WTC11 (cell line): ENCODE measurements at regions not wholly inside any gene's neighbourhood (a gene's known extent, or its start where the extent isn't known, plus 50 kb on each side); places are given as distances from the start of the nearest gene placed in this dataset.

Experiments
- ATAC-seq: fragments of 200-7000 bp; cut with Tn5 transposase; 2 replicates; pipeline ENCODE4 v1.10.0; 2021; ENCODE audit warnings: mild to moderate bottlenecking, moderate library complexity
- CTCF ChIA-PET: fragments of 300-600 bp; sonication (Branson Sonifier 250); formaldehyde crosslinking; loops from one replicate; lab custom pipeline; 2021; ENCODE audit warnings: antibody characterized with exemption; lab: Charles Lee
- POLR2A ChIA-PET: fragments of 350-600 bp; sonication (Branson Sonifier 250); formaldehyde crosslinking; loops from one replicate; lab custom pipeline; 2021; ENCODE audit warnings: antibody characterized with exemption; lab: Charles Lee
- DNase-seq: peaks from one replicate; pipeline ENCODE4 v3.0.0; 2021; ENCODE audit warnings: low spot score
- H3K27ac Mint-ChIP-seq: 2 replicates; pipeline ENCODE4 v1.8.0; 2021; ENCODE audit warnings: mixed read lengths
- H3K27me3 Mint-ChIP-seq: 2 replicates; pipeline ENCODE4 v1.8.0; 2021; ENCODE audit warnings: low read depth, mild to moderate bottlenecking, moderate library complexity, mixed read lengths
- H3K36me3 Mint-ChIP-seq: 2 replicates; pipeline ENCODE4 v1.8.0; 2021; ENCODE audit warnings: mixed read lengths
- H3K4me1 Mint-ChIP-seq: 2 replicates; pipeline ENCODE4 v1.8.0; 2022; ENCODE audit warnings: mixed read lengths
- H3K4me3 Mint-ChIP-seq: 2 replicates; pipeline ENCODE4 v1.8.0; 2021; ENCODE audit warnings: mild to moderate bottlenecking, moderate library complexity, mixed read lengths
- H3K9me3 Mint-ChIP-seq: 2 replicates; pipeline ENCODE4 v1.8.0; 2021; ENCODE audit warnings: mixed read lengths
- CREB1 ChIP-seq: sonication (generic); formaldehyde crosslinking; IDR thresholded peaks from 2 replicates; pipeline ENCODE4 v1.8.0; 2023; ENCODE audit warnings: mild to moderate bottlenecking, missing genetic modification reagents
- ELF4 ChIP-seq: sonication (generic); formaldehyde crosslinking; IDR thresholded peaks from 2 replicates; pipeline ENCODE4 v1.8.1; 2022; ENCODE audit warnings: low read depth, mild to moderate bottlenecking, moderate library complexity, missing genetic modification reagents
- FOXK1 ChIP-seq: sonication (generic); formaldehyde crosslinking; IDR thresholded peaks from 2 replicates; pipeline ENCODE4 v1.8.0; 2022; ENCODE audit warnings: mild to moderate bottlenecking, moderate library complexity, missing genetic modification reagents
- IRF2 ChIP-seq: sonication (generic); formaldehyde crosslinking; IDR thresholded peaks from 2 replicates; pipeline ENCODE4 v1.8.0; 2022; ENCODE audit warnings: low read depth, missing genetic modification reagents, borderline replicate concordance
- NFYB ChIP-seq: sonication (generic); formaldehyde crosslinking; conservative IDR thresholded peaks from 2 replicates; pipeline ENCODE4 v1.8.0; 2022; ENCODE audit warnings: low read depth, missing genetic modification reagents
- NR2C2 ChIP-seq: sonication (generic); formaldehyde crosslinking; IDR thresholded peaks from 2 replicates; pipeline ENCODE4 v1.8.0; 2022; ENCODE audit warnings: mild to moderate bottlenecking, missing genetic modification reagents
- PRRX2 ChIP-seq: fragments of 250-450 bp; sonication (Bioruptor Pico); IDR thresholded peaks from 2 replicates; pipeline ENCODE4 v1.8.0; 2021; ENCODE audit warnings: mild to moderate bottlenecking
- RELA ChIP-seq: sonication (generic); formaldehyde crosslinking; IDR thresholded peaks from 2 replicates; pipeline ENCODE4 v1.8.1; 2022; ENCODE audit warnings: missing genetic modification reagents, mild to moderate bottlenecking, borderline replicate concordance
- SMAD3 ChIP-seq: sonication (generic); formaldehyde crosslinking; IDR thresholded peaks from 2 replicates; pipeline ENCODE4 v1.8.0; 2022; ENCODE audit warnings: missing genetic modification reagents, mild to moderate bottlenecking, borderline replicate concordance
- TEAD1 ChIP-seq: sonication (generic); formaldehyde crosslinking; IDR thresholded peaks from 2 replicates; pipeline ENCODE4 v1.8.0; 2022; ENCODE audit warnings: mild to moderate bottlenecking, missing genetic modification reagents
- ZNF219 ChIP-seq: sonication (generic); formaldehyde crosslinking; IDR thresholded peaks from 2 replicates; pipeline ENCODE4 v1.8.0; 2023; ENCODE audit warnings: missing genetic modification reagents, mild to moderate bottlenecking, borderline replicate concordance
- TF ChIP-seq, protein P1 (sequence below): fragments of 250-450 bp; sonication (Bioruptor Pico); IDR thresholded peaks from 2 replicates; pipeline ENCODE4 v2.1.2; 2022; ENCODE audit warnings: mild to moderate bottlenecking, moderate library complexity
- TF ChIP-seq, protein P2 (sequence below): sonication (generic); formaldehyde crosslinking; IDR thresholded peaks from 2 replicates; pipeline ENCODE4 v1.8.1; 2022; ENCODE audit warnings: low read depth, missing genetic modification reagents, borderline replicate concordance
- TF ChIP-seq, protein P3 (sequence below): sonication (generic); formaldehyde crosslinking; IDR thresholded peaks from 2 replicates; pipeline ENCODE4 v1.8.1; 2023; ENCODE audit warnings: mild to moderate bottlenecking, missing genetic modification reagents
- TF ChIP-seq, protein P4 (sequence below): sonication (generic); formaldehyde crosslinking; IDR thresholded peaks from 2 replicates; pipeline ENCODE4 v1.8.0; 2023; ENCODE audit warnings: missing genetic modification reagents
- TF ChIP-seq, protein P5 (sequence below): sonication (generic); formaldehyde crosslinking; IDR thresholded peaks from 2 replicates; pipeline ENCODE4 v1.8.0; 2023; ENCODE audit warnings: mild to moderate bottlenecking, missing genetic modification reagents
- TF ChIP-seq, protein P6 (sequence below): sonication (generic); formaldehyde crosslinking; IDR thresholded peaks from 2 replicates; pipeline ENCODE4 v1.8.1; 2022; ENCODE audit warnings: mild to moderate bottlenecking, missing genetic modification reagents, moderate library complexity, borderline replicate concordance
- TF ChIP-seq, protein P7 (sequence below): sonication (generic); formaldehyde crosslinking; IDR thresholded peaks from 2 replicates; pipeline ENCODE4 v1.8.1; 2023; ENCODE audit warnings: mild to moderate bottlenecking, moderate library complexity, missing genetic modification reagents
- TF ChIP-seq, protein P8 (sequence below): fragments of 200-600 bp; IDR thresholded peaks from 2 replicates; pipeline ENCODE4 v1.8.0; 2022; ENCODE audit warnings: antibody characterized with exemption

DNA sequence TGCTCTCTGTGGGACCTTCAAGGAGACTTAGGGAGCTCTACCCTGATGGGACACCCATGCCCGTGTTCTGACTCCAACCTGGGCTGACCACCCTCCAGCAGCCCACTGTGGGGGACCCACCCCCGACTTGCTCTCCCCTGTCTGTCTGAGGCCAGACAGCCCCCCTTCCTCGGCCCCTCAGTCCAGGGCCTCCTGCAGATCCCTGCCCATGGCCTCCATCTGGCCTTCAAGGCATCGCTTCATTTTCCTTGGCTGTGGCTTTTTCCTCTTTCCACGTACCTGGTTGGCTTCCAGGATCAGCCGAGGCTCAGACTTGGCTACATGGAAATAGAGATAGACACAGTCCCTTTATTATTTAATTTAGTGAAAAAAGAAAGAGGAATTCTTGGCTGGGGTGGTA lies 290.0 kb downstream of the CYP26B1 start (continued):
- no peak for TF ChIP-seq TEAD1

DNA sequence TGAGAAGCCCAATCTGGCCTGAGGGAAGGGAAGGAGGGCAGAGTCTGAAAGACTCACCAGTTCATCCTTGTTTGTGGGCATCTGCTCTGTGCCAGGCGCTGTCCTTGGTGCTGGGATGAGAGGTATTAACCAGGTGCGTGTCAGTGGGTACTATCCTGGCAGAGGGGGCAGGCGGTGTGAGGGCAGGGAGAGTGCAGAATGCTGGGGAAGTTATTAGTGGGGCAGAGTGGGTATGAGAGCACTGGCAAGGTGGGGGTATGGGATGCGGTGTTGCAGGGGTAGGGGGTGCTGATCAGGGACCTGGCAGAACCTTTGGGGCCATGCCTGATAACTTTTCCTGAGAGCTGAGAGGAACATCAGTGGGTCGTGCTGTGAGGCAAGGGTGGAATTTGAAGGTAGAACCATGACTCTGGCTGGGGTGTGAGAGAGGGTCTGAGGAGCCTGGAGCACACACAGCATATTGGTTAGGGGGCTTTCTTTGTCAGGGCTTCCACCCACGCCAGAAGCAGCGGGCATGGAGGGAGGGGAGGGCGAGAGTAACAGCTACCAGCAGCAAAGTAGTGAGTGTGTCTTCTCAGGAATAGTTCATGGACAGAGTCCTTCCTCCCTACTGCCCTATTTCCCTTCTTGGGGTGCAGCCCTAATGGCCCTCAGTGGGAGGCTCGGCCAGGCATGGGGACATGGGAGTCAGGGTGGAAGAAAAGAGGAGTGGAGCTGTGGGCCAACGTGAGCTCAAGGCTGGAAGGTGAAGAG lies 290.7 kb downstream of the CYP26B1 start:
- TF ChIP-seq FOXK1 (CRISPR knock-in tag) = 0 out of 2 replicates have a peak, but pooled peaks have one; percentile 37
- TF ChIP-seq, protein P1, sequence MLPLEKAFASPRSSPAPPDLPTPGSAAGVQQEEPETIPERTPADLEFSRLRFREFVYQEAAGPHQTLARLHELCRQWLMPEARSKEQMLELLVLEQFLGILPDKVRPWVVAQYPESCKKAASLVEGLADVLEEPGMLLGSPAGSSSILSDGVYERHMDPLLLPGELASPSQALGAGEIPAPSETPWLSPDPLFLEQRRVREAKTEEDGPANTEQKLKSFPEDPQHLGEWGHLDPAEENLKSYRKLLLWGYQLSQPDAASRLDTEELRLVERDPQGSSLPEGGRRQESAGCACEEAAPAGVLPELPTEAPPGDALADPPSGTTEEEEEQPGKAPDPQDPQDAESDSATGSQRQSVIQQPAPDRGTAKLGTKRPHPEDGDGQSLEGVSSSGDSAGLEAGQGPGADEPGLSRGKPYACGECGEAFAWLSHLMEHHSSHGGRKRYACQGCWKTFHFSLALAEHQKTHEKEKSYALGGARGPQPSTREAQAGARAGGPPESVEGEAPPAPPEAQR = no peak
- no peak for TF ChIP-seq SMAD3 (CRISPR knock-in tag)
- TF ChIP-seq, protein P2, sequence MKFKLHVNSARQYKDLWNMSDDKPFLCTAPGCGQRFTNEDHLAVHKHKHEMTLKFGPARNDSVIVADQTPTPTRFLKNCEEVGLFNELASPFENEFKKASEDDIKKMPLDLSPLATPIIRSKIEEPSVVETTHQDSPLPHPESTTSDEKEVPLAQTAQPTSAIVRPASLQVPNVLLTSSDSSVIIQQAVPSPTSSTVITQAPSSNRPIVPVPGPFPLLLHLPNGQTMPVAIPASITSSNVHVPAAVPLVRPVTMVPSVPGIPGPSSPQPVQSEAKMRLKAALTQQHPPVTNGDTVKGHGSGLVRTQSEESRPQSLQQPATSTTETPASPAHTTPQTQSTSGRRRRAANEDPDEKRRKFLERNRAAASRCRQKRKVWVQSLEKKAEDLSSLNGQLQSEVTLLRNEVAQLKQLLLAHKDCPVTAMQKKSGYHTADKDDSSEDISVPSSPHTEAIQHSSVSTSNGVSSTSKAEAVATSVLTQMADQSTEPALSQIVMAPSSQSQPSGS (CRISPR knock-in tag) = no peak
- POLR2A ChIA-PET = no interaction called here
- peaks cover 17% of the 10 kb centered on the region for H3K9me3 Mint-ChIP-seq
- H3K36me3 Mint-ChIP-seq = no peaks in the 10 kb centered on the region
- H3K4me3 Mint-ChIP-seq = no peak overlapping the region
- no peaks in the 10 kb centered on the region for H3K4me1 Mint-ChIP-seq
- no peak overlapping the region for H3K27ac Mint-ChIP-seq
- ATAC-seq (no peak), DNase-seq (peak; percentile 30)
- no peaks in the 10 kb centered on the region; the same call in 1 of the 2 replicates for H3K27me3 Mint-ChIP-seq
- CTCF ChIA-PET = no interaction called here

DNA sequence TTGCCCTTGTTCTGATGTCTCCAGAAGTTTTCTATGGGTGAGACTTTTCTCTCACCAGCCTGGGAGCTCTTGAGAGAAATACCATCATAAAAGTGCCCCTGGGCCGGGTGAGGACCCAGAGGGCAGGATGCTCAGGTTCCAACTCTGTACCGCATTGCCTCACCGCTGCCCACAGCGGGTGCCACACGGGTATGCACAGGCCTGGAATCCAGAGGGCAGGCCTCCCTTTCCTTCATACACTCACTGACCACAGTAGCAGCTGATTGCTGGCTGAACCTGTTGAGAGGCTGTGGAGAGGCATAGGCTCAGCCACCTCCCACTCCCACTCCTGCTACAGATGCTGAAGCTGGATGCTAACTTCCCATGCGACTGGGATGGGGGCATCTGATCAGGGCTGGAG lies 293.8 kb downstream of the CYP26B1 start:
- H3K36me3 Mint-ChIP-seq = no peaks in the 10 kb centered on the region
- H3K27ac Mint-ChIP-seq = no peak overlapping the region
- CTCF ChIA-PET = interaction anchor here (1.9 kb wide), 1 partner anchor 56 kb away, joined by 6 read pairs; no protein-coding TSS in a partner anchor
- H3K27me3 Mint-ChIP-seq = no peaks in the 10 kb centered on the region
- ATAC-seq (no peak), DNase-seq (no peak)
- H3K4me1 Mint-ChIP-seq = 0 out of 2 replicates have a peak, but pooled peaks cover 3% of the 10 kb centered on the region
- peaks cover 17% of the 10 kb centered on the region for H3K9me3 Mint-ChIP-seq
- no peak overlapping the region for H3K4me3 Mint-ChIP-seq
- POLR2A ChIA-PET = no interaction called here
- TF ChIP-seq IRF2 (no peak), CREB1 (no peak), NR2C2 (CRISPR knock-in tag) (no peak), NFYB (CRISPR knock-in tag) (no peak), PRRX2 (no peak), ELF4 (CRISPR knock-in tag) (no peak), RELA (CRISPR knock-in tag) (no peak), ZNF219 (CRISPR knock-in tag) (no peak), SMAD3 (CRISPR knock-in tag) (no peak)
- TF ChIP-seq, protein P3, sequence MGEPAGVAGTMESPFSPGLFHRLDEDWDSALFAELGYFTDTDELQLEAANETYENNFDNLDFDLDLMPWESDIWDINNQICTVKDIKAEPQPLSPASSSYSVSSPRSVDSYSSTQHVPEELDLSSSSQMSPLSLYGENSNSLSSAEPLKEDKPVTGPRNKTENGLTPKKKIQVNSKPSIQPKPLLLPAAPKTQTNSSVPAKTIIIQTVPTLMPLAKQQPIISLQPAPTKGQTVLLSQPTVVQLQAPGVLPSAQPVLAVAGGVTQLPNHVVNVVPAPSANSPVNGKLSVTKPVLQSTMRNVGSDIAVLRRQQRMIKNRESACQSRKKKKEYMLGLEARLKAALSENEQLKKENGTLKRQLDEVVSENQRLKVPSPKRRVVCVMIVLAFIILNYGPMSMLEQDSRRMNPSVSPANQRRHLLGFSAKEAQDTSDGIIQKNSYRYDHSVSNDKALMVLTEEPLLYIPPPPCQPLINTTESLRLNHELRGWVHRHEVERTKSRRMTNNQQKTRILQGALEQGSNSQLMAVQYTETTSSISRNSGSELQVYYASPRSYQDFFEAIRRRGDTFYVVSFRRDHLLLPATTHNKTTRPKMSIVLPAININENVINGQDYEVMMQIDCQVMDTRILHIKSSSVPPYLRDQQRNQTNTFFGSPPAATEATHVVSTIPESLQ (CRISPR knock-in tag) = no peak
- TF ChIP-seq, protein P4, sequence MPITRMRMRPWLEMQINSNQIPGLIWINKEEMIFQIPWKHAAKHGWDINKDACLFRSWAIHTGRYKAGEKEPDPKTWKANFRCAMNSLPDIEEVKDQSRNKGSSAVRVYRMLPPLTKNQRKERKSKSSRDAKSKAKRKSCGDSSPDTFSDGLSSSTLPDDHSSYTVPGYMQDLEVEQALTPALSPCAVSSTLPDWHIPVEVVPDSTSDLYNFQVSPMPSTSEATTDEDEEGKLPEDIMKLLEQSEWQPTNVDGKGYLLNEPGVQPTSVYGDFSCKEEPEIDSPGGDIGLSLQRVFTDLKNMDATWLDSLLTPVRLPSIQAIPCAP (CRISPR knock-in tag) = no peak
- TF ChIP-seq, protein P5, sequence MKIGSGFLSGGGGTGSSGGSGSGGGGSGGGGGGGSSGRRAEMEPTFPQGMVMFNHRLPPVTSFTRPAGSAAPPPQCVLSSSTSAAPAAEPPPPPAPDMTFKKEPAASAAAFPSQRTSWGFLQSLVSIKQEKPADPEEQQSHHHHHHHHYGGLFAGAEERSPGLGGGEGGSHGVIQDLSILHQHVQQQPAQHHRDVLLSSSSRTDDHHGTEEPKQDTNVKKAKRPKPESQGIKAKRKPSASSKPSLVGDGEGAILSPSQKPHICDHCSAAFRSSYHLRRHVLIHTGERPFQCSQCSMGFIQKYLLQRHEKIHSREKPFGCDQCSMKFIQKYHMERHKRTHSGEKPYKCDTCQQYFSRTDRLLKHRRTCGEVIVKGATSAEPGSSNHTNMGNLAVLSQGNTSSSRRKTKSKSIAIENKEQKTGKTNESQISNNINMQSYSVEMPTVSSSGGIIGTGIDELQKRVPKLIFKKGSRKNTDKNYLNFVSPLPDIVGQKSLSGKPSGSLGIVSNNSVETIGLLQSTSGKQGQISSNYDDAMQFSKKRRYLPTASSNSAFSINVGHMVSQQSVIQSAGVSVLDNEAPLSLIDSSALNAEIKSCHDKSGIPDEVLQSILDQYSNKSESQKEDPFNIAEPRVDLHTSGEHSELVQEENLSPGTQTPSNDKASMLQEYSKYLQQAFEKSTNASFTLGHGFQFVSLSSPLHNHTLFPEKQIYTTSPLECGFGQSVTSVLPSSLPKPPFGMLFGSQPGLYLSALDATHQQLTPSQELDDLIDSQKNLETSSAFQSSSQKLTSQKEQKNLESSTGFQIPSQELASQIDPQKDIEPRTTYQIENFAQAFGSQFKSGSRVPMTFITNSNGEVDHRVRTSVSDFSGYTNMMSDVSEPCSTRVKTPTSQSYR (CRISPR knock-in tag) = no peak
- TF ChIP-seq, protein P6, sequence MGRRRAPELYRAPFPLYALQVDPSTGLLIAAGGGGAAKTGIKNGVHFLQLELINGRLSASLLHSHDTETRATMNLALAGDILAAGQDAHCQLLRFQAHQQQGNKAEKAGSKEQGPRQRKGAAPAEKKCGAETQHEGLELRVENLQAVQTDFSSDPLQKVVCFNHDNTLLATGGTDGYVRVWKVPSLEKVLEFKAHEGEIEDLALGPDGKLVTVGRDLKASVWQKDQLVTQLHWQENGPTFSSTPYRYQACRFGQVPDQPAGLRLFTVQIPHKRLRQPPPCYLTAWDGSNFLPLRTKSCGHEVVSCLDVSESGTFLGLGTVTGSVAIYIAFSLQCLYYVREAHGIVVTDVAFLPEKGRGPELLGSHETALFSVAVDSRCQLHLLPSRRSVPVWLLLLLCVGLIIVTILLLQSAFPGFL (CRISPR knock-in tag) = no peak
- TF ChIP-seq, protein P7, sequence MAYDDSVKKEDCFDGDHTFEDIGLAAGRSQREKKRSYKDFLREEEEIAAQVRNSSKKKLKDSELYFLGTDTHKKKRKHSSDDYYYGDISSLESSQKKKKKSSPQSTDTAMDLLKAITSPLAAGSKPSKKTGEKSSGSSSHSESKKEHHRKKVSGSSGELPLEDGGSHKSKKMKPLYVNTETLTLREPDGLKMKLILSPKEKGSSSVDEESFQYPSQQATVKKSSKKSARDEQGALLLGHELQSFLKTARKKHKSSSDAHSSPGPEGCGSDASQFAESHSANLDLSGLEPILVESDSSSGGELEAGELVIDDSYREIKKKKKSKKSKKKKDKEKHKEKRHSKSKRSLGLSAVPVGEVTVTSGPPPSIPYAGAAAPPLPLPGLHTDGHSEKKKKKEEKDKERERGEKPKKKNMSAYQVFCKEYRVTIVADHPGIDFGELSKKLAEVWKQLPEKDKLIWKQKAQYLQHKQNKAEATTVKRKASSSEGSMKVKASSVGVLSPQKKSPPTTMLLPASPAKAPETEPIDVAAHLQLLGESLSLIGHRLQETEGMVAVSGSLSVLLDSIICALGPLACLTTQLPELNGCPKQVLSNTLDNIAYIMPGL (CRISPR knock-in tag) = no peak
- TF ChIP-seq, protein P8, sequence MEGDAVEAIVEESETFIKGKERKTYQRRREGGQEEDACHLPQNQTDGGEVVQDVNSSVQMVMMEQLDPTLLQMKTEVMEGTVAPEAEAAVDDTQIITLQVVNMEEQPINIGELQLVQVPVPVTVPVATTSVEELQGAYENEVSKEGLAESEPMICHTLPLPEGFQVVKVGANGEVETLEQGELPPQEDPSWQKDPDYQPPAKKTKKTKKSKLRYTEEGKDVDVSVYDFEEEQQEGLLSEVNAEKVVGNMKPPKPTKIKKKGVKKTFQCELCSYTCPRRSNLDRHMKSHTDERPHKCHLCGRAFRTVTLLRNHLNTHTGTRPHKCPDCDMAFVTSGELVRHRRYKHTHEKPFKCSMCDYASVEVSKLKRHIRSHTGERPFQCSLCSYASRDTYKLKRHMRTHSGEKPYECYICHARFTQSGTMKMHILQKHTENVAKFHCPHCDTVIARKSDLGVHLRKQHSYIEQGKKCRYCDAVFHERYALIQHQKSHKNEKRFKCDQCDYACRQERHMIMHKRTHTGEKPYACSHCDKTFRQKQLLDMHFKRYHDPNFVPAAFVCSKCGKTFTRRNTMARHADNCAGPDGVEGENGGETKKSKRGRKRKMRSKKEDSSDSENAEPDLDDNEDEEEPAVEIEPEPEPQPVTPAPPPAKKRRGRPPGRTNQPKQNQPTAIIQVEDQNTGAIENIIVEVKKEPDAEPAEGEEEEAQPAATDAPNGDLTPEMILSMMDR = no peak
